Choroid plexus epithelial cell (primary cell): ENCODE measurements at regions not wholly inside any gene's neighbourhood (a gene's known extent, or its start where the extent isn't known, plus 50 kb on each side); places are given as distances from the start of the nearest gene placed in this dataset.
A peak's percentile ranks its signal among the peaks of the same experiment; 100 is the strongest.

Experiments used
- DNase-seq: peaks from one replicate; pipeline ENCODE4 v3.0.0-alpha.2; 2010; ENCODE audit warnings: low read depth
- H3K4me3 ChIP-seq: 2 replicates; pipeline ENCODE4 v1.5.1; 2011; ENCODE audit warnings: low read depth, mild to moderate bottlenecking, control low read depth, low read length, moderate library complexity
- CTCF ChIP-seq: conservative IDR thresholded peaks from 2 replicates; pipeline ENCODE4 v1.5.1; 2011; ENCODE audit warnings: low read depth, mild to moderate bottlenecking, control low read depth, inconsistent platforms, low read length, moderate library complexity

DNA sequence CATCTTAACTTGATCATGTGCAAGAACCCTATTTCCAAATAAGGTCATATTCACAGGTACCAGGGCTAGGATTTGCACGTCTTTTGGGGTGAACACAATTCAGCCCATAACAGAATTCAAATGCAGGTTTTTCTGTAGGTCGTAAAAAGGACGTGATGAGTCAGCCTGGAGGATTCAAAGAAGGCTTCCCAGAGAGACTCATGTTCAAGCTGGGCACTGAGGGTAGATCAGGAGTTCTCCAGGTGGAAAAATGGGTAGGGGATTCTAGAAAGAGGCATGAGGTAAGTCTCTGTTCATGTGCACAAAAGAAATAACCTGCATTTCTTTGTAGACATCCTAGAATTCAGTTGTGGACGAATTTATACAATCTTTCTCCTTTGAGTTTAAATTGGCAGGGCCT lies 160.4 kb downstream of the RPS24 start:
- no peak overlapping the region for H3K4me3 ChIP-seq
- no peak for TF ChIP-seq CTCF
- DNase-seq: no peak

- peak; percentile 20 for DNase-seq
- no peak overlapping the region for H3K4me3 ChIP-seq
- no peak for TF ChIP-seq CTCF
Observed at GRCh38 chr10:78194539-78195402, 161.1 kb downstream of the RPS24 start.

- DNase-seq: no peak
- TF ChIP-seq CTCF: no peak
- no peak overlapping the region for H3K4me3 ChIP-seq
Observed at GRCh38 chr10:78196396-78196795, 162.7 kb downstream of the RPS24 start.

GRCh38 chr10:78196964-78197363 lies 163.3 kb downstream of the RPS24 start:
- no peak overlapping the region for H3K4me3 ChIP-seq
- no peak for TF ChIP-seq CTCF
- peak; percentile 86 for DNase-seq

DNA sequence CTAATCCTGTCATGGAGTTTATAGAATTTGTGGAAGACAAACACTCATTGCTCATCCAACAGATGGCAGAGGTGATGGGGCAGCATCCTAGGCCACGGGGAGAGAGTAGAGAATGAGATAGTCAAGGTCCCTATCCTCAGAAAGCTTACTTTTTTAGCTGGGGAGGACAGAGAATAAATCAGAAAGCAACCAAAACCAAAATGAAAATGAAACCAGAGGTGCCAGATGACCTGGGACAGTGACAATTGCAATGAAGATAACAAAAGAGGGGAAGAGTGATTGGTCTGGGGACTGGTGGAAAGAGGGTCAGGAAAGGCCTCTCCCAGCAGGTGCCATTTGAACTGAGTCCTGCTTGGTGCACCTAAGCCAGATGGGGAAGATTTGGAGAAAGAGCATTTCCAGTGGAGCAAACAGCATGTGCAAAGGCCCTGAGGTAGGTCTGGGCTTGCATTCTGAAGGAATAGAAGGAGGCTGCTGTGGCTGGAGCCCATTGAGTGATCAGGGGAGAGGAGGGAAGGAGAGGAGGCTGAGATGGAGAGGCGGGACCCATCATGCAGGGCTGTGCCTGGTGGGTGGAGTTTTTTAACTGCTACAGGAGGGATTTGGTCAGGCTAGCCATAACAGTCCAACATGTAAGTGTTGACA lies 164.1 kb downstream of the RPS24 start:
- H3K4me3 ChIP-seq: no peak overlapping the region
- no peak for DNase-seq
- TF ChIP-seq CTCF: no peak

- no peak for TF ChIP-seq CTCF
- DNase-seq: no peak
- H3K4me3 ChIP-seq: no peak overlapping the region
Observed at GRCh38 chr10:78199005-78199725, 165.5 kb downstream of the RPS24 start.
